ENCODE measurements at regions not wholly inside any gene's neighbourhood (a gene's known extent, or its start where the extent isn't known, plus 50 kb on each side); places are given as distances from the start of the nearest gene placed in this dataset.

- H3K4ac ChIP-seq (ENCODE audit: low read depth, low read length) = no peak overlapping the region
- no peak overlapping the region for H3K56ac ChIP-seq (ENCODE audit: insufficient read length, low read depth, low read length)
- no peak for TF ChIP-seq CTCF (conservative IDR thresholded peaks at IDR 0.05)
- Mint-ChIP-seq H3K27me3 (ENCODE audit: low read depth) (peaks cover 21% of the 10 kb centered on the region), H3K9me3 (no peaks in the 10 kb centered on the region; a peak in 1 of 5 replicates), H3K4me3 (no peak overlapping the region), H3K4me1 (peaks cover 0 to 8% of the 10 kb centered on the region in 2 experiments; a peak in 2 of 4 replicates), H3K27ac (peak overlapping the region in 1 of 3 experiments; percentile 48; a peak in 1 of 7 replicates), H3K36me3 (ENCODE audit: insufficient read depth in 1 of 3, low read depth in 3 of 3) (no peaks in the 10 kb centered on the region)
- no peak overlapping the region for H2BK15ac ChIP-seq (ENCODE audit: low read depth, low read length)
- H3K14ac ChIP-seq (ENCODE audit: insufficient read depth, low read length) = no peak overlapping the region
- DNase-seq = no peak
- WGBS (ENCODE audit: extremely low coverage, insufficient read length, low lambda C conversion rate) = no CpG with 5 or more reads among the region's 4 CpGs
- no peaks in the 10 kb centered on the region for H3K79me1 ChIP-seq (ENCODE audit: insufficient read depth, low read depth, low read length, poor library complexity, severe bottlenecking)
- no peaks in the 10 kb centered on the region for H3K9me3 ChIP-seq (ENCODE audit: control insufficient read depth, low read depth, low read length)
- H3K4me2 ChIP-seq (ENCODE audit: insufficient read depth, insufficient read length, low read length) = no peak overlapping the region
- no peak overlapping the region for H2BK12ac ChIP-seq (ENCODE audit: insufficient read length, low read depth, low read length)
- no peak overlapping the region for H3K18ac ChIP-seq (ENCODE audit: insufficient read length, low read depth, low read length)
- H2AFZ ChIP-seq (ENCODE audit: low read length) = no peak overlapping the region
- no peak overlapping the region for H2BK20ac ChIP-seq (ENCODE audit: low read depth, low read length, poor library complexity, severe bottlenecking)
- no peak overlapping the region for H4K8ac ChIP-seq (replicated peaks; ENCODE audit: insufficient read length, low read depth, low read length)
- H4K5ac ChIP-seq (ENCODE audit: insufficient read length, low read depth, low read length) = no peak overlapping the region
- no peaks in the 10 kb centered on the region for H3K79me2 ChIP-seq (ENCODE audit: insufficient read depth, low read length)
- H3K9ac ChIP-seq (ENCODE audit: extremely low read depth, insufficient read length, low read length) = no peak overlapping the region
- H3K23ac ChIP-seq (ENCODE audit: insufficient read length, low read depth, low read length) = no peak overlapping the region
- no peak overlapping the region for H2BK120ac ChIP-seq (ENCODE audit: low read depth, low read length, poor library complexity, severe bottlenecking)
- no peaks in the 10 kb centered on the region for H3K23me2 ChIP-seq (ENCODE audit: insufficient read length, low read depth, low read length, poor library complexity, severe bottlenecking)
- no peaks in the 10 kb centered on the region for H4K20me1 ChIP-seq (ENCODE audit: control insufficient read depth, insufficient read depth, insufficient read length)
- no peaks in the 10 kb centered on the region for H3K4me1 ChIP-seq (ENCODE audit: insufficient read depth, low read length)
- no peak overlapping the region for H2BK5ac ChIP-seq (ENCODE audit: insufficient read length, low read length)
- no peak overlapping the region for H2AK5ac ChIP-seq (ENCODE audit: insufficient read length, low read length)
- no peak overlapping the region for H3K27ac ChIP-seq (ENCODE audit: insufficient read length, low read depth, low read length)
- H3T11ph ChIP-seq (ENCODE audit: low read length) = no peak overlapping the region
- no peaks in the 10 kb centered on the region for H3K27me3 ChIP-seq (ENCODE audit: insufficient read depth, low read length)
- H4K91ac ChIP-seq (ENCODE audit: insufficient read length, low read depth, low read length) = no peak overlapping the region
These were observed 143.6 kb upstream of the PITX1 start for GRCh38 chr5:135177591-135177990.
